ENCODE measurements at regions not wholly inside any gene's neighbourhood (a gene's known extent, or its start where the extent isn't known, plus 50 kb on each side); places are given as distances from the start of the nearest gene placed in this dataset.

DNA sequence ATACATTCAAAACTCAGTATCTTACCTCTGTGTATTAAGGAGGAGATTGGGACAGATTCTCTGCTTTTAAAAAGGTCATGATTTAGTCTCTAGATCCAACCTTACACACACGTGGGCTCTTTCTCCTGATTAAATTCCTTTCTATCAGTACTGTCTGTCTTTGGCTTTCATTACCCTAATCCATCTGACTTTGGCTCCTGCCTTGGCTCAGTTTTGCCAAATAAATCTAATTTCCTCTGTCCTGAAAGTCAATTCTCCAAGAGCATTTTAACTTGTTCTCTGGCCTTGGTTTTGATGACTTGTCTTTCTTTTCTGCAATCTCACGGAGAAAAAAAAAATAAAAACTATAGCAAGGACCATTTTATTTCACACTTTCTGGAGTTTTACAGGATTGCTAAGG is 176.6 kb upstream of the PDGFD start:
- DNase-seq (ENCODE audit: low read depth, low spot score): no peak

DNA sequence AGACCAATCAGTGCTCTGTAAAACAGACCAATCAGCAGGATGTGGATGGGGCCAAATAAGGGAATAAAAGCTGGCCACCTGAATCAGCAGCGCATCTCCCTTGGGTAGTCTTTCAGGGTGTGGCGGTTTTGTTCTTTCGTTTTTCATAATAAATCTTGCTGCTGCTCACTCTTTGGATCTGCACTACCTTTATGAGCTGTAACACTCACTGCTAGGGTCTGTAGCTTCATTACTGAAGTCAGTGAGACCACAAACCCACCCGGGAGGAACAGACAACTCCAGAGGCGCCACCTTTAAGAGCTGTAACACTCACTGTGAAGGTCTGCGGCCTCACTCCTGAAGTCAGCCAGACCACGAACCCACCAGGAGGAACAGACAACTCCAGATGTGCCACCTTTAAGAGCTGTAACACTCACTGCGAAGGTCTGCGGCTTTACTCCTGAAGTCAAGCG is 175.5 kb upstream of the PDGFD start:
- no peak for DNase-seq (ENCODE audit: low read depth, low spot score)

DNA sequence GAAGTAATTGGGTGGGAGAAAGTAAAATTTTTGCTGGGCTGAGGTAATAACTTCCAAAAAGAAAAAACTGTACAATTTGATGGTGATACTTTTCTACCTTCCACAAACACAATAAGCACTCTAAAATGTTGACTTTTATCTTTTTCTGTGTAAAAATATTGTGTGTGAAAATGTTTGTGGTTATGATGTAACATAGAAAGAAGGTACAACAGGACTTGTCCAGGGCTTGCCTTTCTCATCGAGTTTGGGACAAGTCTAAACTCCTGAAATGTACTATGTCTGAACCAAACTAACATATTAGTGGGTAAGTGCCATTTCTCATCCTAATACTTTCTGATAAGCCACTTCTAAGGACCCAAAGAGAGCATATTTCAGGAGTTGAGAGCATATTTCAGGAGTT is 174.2 kb upstream of the PDGFD start:
- DNase-seq (ENCODE audit: low read depth, low spot score): no peak

- no peak for DNase-seq (ENCODE audit: low read depth, low spot score)
These were observed 173.3 kb upstream of the PDGFD start for GRCh38 chr11:104337273-104337672.

DNA sequence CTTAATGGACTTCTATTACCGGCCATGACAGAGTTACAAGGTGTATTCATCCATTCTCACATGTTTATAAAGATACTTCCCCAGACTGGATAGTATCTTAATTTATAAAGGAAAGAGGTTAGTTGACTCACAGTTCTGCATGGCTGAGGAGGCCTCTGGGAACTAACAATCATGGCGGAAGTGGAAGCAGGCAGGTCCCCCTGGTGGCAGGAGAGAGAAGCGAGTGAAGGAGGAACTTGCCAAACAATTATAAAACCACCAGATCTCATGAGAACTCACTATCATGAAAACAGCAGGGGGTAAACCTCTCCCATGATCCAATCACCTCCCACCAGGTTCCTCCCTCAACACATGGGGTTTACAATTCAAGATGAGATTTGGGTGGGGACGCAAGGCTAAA is 170.0 kb upstream of the PDGFD start:
- no peak for DNase-seq (ENCODE audit: low read depth, low spot score)

DNA sequence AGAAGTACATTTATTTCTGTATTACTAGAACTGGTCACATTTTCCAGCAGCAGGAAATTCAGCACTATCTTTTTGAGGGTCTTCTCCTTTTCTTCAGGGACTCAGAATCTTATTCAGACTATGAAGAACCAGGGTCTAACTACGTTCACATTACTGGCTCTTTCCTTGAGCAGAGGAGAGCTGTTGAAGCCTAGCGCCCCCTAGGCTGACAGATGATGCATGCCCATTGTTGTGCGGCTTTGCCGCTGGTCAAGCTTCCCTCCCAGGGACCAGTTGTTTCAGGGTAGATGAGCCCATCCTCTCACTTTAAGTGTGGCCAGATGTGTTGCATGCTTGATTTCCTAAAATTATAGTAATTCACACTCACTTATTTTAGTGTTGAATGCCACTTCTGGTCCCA is 168.2 kb upstream of the PDGFD start:
- DNase-seq (ENCODE audit: low read depth, low spot score): no peak

- no peak for DNase-seq (ENCODE audit: low read depth, low spot score)
These were observed 165.2 kb upstream of the PDGFD start for GRCh38 chr11:104329078-104329665.

DNA sequence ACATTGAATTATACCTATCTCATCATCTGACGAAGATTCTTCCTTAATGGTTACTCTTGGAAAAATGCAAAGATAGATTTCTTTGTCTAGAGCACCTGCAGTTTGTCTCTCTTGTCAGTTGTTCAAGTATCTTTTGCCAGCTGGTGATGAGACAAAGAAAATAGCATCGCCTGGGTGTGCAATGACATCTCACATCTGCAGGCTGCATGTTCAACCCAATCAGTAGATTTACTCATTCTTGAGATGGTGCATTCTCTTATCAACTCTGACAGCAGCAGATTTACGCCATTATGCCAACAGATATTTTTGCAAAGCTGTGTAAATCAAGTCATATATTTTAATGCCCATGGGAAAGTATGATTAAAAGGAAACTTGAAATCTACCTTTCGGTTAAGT is 164.6 kb upstream of the PDGFD start:
- DNase-seq (ENCODE audit: low read depth, low spot score): no peak

DNA sequence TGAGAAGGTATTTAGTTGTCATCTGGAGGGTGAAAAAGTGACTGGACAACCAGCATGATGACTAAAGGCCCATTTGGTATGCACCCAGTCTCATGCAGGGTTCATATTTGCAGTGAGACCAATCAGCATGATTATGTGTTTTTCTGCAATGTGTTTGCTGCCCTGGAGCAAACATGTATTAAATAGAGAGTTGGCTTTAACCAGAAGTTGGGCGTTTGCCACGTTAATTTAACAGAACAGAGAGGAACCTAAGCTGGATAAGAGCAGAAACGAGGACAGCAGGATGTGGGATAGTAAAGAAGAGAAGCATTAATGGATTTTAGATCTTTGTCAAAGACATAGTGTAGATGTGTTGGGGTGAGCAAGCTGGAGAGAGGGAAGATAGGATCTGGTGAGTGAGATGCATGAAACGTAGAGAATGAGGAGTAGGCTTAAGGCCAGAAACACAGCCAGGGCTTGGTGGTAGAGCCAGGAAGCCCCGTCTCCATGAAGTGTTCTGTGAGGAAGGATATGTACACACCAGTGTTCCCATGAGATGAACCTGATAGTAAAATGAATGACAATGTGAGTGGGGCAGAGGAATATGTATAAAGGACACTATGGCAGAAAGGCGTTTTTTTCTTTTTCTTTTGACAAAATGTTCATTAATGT is 164.0 kb upstream of the PDGFD start:
- no peak for DNase-seq (ENCODE audit: low read depth, low spot score)

GRCh38 chr11:104325093-104325492 is 161.1 kb upstream of the PDGFD start:
- no peak for DNase-seq (ENCODE audit: low read depth, low spot score)

- no peak for DNase-seq (ENCODE audit: low read depth, low spot score)
These were observed 160.3 kb upstream of the PDGFD start for GRCh38 chr11:104324276-104324675.

DNA sequence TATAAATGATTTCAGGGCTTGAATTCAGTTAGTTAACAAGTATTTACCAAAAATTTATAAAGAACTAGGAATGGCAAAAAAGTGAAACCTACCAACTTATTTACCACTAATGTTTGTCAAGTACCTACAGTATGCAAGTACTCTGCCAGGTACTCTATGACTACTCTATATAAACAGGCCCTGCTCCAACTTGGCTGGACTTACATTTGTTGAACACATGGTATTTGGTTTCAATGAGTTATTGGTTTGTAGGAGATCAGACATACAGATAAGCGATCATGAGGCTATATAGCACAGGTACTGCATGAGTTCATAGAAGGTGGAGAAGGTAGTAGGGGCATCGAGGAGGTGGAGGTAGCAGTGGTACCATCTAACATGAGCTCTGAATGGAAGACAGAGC is 159.9 kb upstream of the PDGFD start:
- DNase-seq (ENCODE audit: low read depth, low spot score): no peak

- no peak for DNase-seq (ENCODE audit: low read depth, low spot score)
These were observed 158.7 kb upstream of the PDGFD start for GRCh38 chr11:104322696-104323095.

DNA sequence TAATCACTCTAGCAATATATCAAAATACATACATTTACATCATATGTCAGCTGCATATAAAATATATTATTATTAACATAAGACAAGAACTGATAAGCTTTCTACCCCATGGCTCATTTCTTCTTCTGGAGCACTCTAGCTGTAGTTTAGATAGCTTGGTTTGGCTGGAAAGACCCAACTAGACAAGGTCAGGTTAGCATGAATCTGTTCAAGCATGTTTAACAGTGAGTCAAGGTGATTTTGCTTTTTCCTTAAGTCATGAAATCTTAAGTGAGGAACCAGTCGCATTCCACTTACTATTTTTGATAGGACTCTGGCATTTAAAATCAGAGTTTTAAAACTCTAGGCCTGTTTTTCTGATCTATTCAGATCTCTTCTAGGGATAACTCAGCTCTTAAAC is 157.0 kb upstream of the PDGFD start:
- no peak for DNase-seq (ENCODE audit: low read depth, low spot score)

- no peak for DNase-seq (ENCODE audit: low read depth, low spot score)
These were observed 156.2 kb upstream of the PDGFD start for GRCh38 chr11:104320097-104320496.

GRCh38 chr11:104319396-104319795 is 155.4 kb upstream of the PDGFD start:
- DNase-seq (ENCODE audit: low read depth, low spot score): no peak

DNA sequence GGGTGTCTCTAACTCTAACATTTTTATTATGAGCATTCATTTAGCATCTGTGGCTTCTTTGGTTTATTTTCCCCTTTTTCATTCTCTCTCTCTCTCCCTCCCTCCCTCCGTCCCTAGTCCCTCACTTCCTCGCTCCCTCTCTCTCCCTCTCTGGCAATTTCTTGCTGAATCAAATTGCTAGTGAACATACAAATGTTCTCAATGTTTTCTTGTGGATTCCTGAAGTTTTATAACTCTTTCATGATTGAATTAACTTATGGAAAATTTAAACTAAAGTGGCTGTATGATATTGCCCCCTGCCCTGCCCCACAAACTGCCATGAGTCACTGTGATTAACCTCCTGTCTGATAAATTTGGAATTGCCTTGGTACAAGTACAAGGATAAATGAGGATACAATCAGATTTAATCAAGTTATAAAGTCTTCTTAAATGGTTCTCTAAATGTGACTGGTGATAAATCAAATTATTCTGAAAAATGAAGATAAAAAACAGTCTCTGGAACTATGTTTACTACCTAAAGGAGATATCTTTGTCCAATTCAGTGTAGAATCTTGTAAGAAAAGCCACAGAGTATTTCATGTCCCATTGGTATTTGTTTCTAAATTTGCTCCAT is 143.0 kb upstream of the PDGFD start:
- DNase-seq (ENCODE audit: low read depth, low spot score): no peak

DNA sequence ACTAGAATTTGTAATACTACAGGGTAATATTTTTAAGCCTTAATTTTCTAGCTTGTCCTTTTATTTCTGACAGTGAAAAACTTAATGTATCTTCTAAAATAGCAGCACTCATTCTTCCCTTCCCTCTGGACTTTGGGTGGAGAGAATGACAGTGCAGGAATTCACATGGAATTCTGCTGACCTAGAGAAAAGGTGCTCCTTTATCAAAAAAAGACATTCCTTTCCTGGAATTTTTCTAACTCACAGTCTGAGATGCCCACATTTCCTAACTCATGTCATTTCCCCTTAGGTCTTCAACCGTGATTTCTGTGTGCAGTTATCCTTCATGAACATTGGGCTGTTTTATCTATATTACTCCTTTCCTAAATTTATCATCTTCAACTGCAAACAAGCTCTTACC is 137.8 kb upstream of the PDGFD start:
- DNase-seq (ENCODE audit: low read depth, low spot score): no peak

DNA sequence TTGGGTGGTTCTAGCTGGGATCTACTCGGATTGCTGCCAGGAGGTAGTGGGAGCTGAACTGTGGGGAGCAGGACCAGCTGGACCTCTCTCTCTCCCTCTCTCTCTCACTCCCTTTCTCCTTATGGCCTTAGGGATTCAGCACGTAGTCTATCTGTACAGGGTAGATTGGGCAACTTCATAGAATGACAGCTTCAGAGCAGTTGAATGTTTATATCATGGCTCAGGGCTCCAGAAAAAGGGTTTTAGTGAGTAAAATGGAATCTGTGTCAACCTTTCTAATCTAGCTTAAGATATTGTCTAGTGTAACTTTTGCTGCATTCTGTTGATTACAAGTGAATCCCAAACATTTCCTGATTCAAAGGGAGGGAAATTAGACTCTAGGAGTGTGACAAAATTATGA is 127.7 kb upstream of the PDGFD start:
- no peak for DNase-seq (ENCODE audit: low read depth, low spot score)

DNA sequence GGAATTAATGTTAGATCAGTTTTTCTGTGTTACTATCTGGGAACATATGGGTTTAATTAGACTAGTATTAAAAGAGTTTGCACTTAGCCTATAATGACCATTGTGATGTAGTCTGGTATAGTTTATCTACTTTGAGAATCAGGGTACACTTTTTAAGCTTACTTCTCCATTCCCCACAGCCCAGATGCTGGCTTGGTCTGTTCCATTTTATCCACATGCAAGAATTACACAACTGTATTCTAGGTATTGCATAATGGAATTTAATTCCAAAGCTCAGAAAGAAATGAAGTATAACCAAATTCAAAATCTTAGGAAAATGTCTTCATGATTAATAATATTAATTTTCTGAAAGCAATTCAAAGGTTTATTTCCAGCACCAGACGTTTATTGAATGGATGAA is 122.2 kb upstream of the PDGFD start:
- DNase-seq (ENCODE audit: low read depth, low spot score): no peak

DNA sequence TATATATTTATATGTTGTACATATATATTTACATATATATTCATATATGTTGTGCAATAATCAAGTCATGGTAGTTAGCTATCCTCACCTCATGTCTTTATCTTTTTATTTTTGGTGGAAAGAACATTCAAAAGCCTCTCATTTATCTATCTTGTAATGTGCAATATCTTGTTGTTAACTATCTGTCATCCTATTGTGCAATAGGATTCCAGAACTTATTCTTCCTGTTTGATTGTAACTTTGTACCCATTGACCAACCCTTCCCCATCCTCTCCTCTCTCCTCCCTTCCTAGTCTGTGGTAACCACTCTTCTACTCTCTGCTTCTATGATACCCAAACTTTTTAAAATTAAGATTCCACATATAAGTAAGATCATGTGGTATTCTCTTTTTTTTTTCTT is 115.6 kb upstream of the PDGFD start:
- no peak for DNase-seq (ENCODE audit: low read depth, low spot score)

DNA sequence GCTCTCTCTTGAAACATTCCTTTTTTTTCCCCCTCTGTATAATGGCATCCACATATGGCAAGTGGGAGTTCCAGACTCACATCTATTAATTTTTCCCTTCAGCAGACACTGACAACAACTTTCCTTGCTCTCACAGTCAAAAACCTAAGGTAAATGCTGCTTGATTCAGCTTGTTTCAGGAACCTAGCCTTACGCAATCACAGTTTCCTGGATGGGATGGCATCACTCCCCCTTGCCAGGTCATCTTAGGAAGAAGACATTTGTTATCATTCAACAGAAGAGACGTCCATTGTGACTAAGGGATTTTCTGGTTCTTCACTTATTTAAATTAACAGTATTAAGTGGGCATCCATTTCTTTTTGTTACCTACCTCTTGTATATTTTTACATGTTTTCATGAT is 112.0 kb upstream of the PDGFD start:
- no peak for DNase-seq (ENCODE audit: low read depth, low spot score)

GRCh38 chr11:104260456-104260855 is 96.5 kb upstream of the PDGFD start:
- no peak for DNase-seq (ENCODE audit: low read depth, low spot score)

Data from pulmonary artery endothelial cell (primary cell).